ENCODE measurements at regions not wholly inside any gene's neighbourhood (a gene's known extent, or its start where the extent isn't known, plus 50 kb on each side); places are given as distances from the start of the nearest gene placed in this dataset.

DNA sequence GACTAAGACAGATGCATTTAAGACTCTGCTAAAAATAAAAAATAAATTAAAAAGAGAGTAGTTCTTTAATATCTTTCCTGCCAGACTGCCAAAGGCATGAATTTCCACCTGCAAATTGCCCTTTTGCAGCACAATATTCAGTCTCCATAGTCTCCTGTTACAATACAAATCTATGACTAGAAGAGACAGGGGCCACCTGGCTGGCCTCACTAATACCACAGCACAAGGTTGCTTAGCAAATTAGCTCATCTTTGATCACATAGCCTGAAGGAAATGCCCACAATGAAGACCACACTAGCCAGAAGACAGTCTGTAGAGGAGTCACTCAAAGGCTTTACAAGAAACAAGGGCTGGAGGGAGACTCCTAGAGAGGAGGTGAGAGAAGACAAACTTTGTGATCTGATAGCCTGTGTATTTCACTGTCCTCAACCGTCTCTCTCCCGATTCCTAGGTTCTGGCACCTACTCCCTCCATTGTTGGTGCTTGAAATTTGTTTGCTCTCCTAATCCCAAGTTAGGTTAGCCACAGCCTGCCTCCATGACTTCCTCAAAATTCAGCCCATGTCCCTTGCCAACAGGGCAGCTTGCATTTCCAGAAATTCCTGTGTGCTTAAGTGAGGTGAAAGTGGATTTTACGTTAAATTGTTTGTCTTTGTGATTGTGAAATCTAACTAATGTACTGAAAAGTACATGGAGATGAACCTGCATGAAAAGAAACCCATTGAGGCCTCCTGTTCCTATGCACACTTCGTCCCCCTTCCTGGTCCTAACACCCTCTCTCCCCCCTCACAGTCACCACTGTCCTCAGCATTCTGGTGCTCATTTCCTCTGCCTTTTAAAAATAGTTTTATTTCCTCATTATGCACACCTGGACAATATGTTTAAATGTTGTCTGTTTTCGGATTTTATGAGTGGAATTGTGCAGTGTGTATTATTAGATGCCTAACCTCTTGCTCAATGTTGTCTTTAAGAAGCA lies 88.7 kb upstream of the PLXNC1 start:
- DNase-seq = no peak
- Histone ChIP-seq H3K27ac (no peak overlapping the region), H3K27me3 (no peaks in the 10 kb centered on the region), H3K9me3 (no peaks in the 10 kb centered on the region), H3K4me3 (no peak overlapping the region), H3K36me3 (ENCODE audit: low read depth, missing control alignments) (no peaks in the 10 kb centered on the region), H3K4me1 (no peaks in the 10 kb centered on the region)
- no peak for TF ChIP-seq POLR2A (IDR thresholded peaks at IDR 0.05)
- TF ChIP-seq, protein P1, sequence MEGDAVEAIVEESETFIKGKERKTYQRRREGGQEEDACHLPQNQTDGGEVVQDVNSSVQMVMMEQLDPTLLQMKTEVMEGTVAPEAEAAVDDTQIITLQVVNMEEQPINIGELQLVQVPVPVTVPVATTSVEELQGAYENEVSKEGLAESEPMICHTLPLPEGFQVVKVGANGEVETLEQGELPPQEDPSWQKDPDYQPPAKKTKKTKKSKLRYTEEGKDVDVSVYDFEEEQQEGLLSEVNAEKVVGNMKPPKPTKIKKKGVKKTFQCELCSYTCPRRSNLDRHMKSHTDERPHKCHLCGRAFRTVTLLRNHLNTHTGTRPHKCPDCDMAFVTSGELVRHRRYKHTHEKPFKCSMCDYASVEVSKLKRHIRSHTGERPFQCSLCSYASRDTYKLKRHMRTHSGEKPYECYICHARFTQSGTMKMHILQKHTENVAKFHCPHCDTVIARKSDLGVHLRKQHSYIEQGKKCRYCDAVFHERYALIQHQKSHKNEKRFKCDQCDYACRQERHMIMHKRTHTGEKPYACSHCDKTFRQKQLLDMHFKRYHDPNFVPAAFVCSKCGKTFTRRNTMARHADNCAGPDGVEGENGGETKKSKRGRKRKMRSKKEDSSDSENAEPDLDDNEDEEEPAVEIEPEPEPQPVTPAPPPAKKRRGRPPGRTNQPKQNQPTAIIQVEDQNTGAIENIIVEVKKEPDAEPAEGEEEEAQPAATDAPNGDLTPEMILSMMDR (IDR thresholded peaks at IDR 0.05) = no peak
- intact Hi-C loops (cut with DNase I; ENCODE audit: low total_unique reads) = no loop called here
- WGBS, 2 donors = 80 to 93% methylated on average over 5 of the region's 5 CpGs

DNA sequence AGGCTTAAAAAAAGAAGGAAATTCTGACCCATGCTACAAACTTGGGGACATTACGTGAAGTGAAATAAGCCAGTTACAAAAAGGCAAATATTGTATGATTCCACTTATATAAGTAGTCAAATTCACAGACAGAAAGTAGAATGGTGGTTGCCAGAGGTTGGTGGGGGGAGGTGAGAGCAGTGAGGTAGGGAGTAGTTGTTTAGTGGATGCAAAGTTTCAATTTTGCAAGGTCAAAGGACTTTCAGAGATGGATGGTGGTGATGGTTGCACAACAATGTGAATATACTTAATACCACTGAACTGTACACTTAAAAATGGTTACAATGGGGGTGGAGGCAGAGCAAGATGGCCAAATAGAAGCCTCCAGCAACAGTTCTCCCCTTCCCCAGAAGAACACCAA lies 86.2 kb upstream of the PLXNC1 start:
- no peaks in the 10 kb centered on the region for H3K9me3 ChIP-seq
- DNase-seq = no peak
- no peaks in the 10 kb centered on the region for H3K36me3 ChIP-seq (ENCODE audit: low read depth, missing control alignments)
- no peaks in the 10 kb centered on the region for H3K4me1 ChIP-seq
- TF ChIP-seq, protein P1 (IDR thresholded peaks at IDR 0.05) = no peak
- no peak for TF ChIP-seq POLR2A (IDR thresholded peaks at IDR 0.05)
- intact Hi-C loops (cut with DNase I; ENCODE audit: low total_unique reads) = no loop called here
- H3K27ac ChIP-seq = no peak overlapping the region
- no peaks in the 10 kb centered on the region for H3K27me3 ChIP-seq
- H3K4me3 ChIP-seq = no peak overlapping the region
- WGBS, 2 donors = 91 to 94% methylated on average over 1 of the region's 1 CpG

DNA sequence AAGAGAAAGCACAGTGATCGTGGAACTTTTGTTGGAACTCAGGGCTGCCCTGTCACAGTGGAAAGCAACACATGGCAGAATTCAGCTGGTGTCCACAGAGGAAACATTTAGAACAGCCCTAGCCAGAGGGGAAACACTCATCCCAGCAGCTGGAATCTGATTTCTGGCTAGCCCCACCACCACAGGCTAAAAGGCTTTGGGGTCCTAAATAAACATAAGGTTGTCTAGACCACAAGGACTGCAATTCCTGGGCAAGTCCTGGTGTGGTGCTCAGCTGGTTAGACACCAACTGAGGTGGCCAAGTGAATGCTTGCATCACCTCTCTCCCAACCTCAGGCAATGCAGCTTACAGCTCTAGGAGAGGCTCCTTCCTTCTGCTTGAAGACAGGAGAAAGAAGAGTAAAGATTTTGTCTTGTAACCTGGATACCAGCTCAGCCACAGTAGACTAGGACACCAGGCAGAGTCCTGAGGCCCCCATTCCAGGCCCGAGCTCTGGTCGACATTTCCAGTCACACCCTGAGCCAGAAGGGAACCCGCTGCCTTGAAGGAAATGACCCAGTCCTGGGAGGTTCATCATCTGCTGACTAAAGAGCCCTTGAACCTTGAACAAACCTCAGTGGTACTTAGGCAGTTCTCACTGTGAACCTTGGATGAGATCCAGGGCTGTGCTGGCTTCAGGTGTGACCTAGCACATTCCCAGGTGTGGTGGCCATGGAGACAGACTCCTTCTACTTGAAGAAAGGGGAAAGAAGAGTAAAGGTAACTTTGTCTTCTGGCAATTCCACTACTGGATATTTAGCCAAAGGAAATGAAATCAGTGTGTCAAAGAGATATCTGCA lies 85.4 kb upstream of the PLXNC1 start:
- Histone ChIP-seq H3K27ac (no peak overlapping the region), H3K36me3 (ENCODE audit: low read depth, missing control alignments) (no peaks in the 10 kb centered on the region), H3K27me3 (no peaks in the 10 kb centered on the region), H3K9me3 (no peaks in the 10 kb centered on the region), H3K4me1 (no peaks in the 10 kb centered on the region), H3K4me3 (no peak overlapping the region)
- DNase-seq = no peak
- 97 to 98% methylated on average over 4 of the region's 4 CpGs for WGBS, 2 donors
- TF ChIP-seq POLR2A (IDR thresholded peaks at IDR 0.05) = no peak
- TF ChIP-seq, protein P1 (IDR thresholded peaks at IDR 0.05) = no peak
- intact Hi-C loops (cut with DNase I; ENCODE audit: low total_unique reads) = no loop called here

DNA sequence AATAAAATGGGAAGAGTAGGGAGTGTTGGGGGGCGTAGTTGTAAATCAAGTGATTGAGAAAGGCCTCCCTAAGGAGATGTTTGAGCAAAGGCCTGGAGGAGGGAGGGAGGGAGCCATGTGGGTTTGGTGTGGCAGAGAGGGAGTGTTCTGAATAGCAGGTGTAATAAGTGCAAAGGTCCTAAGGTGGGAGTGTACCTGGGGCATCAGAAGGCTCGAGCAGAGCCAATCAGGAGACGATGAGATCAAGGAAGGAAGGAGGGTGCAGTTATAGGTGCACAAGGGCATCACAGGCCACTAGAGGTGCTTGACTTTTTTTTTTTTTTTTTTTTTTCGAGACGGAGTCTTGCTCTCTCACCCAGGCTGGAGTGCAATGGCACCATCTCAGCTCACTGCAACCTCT lies 77.9 kb upstream of the PLXNC1 start:
- DNase-seq = no peak
- H3K27me3 ChIP-seq = no peaks in the 10 kb centered on the region
- peaks cover 6% of the 10 kb centered on the region for H3K4me1 ChIP-seq
- H3K9me3 ChIP-seq = no peaks in the 10 kb centered on the region
- whole genome bisulfite sequencing, 2 donors = 94 to 96% methylated on average over 5 of the region's 5 CpGs
- H3K4me3 ChIP-seq = no peak overlapping the region
- TF ChIP-seq, protein P1 (IDR thresholded peaks at IDR 0.05) = no peak
- TF ChIP-seq POLR2A (IDR thresholded peaks at IDR 0.05) = no peak
- H3K27ac ChIP-seq = no peak overlapping the region
- intact Hi-C loops (cut with DNase I; ENCODE audit: low total_unique reads) = loop anchor here (10.0 kb wide), 1 partner anchor 506 kb away; no protein-coding TSS in a partner anchor
- no peaks in the 10 kb centered on the region for H3K36me3 ChIP-seq (ENCODE audit: low read depth, missing control alignments)
